GM18868 (cell line): ENCODE measurements at regions not wholly inside any gene's neighbourhood (a gene's known extent, or its start where the extent isn't known, plus 50 kb on each side); places are given as distances from the start of the nearest gene placed in this dataset.

Source experiments
- ATAC-seq: cut with Tn5 transposase; IDR thresholded peaks from one replicate; pipeline ENCODE4 v1.9.1; 2021; ENCODE audit warnings: mild to moderate bottlenecking, moderate library complexity; ENCODE audit not compliant: unreplicated experiment

- ATAC-seq, result no peak
These were observed 112.8 kb upstream of the PSMD7 start for GRCh38 chr16:74183601-74184360.

- ATAC-seq, result no peak
These were observed 126.8 kb upstream of the PSMD7 start for GRCh38 chr16:74169687-74170376.

- ATAC-seq, result no peak
These were observed 127.5 kb upstream of the PSMD7 start for GRCh38 chr16:74169066-74169465.

- ATAC-seq, result no peak
These were observed 128.2 kb upstream of the PSMD7 start for GRCh38 chr16:74168445-74168844.

- no peak for ATAC-seq
These were observed 130.2 kb upstream of the PSMD7 start for GRCh38 chr16:74166456-74166855.

- no peak for ATAC-seq
These were observed 131.0 kb upstream of the PSMD7 start for GRCh38 chr16:74165566-74166080.

GRCh38 chr16:74160759-74161158 is 135.9 kb upstream of the PSMD7 start:
- no peak for ATAC-seq

- no peak for ATAC-seq
These were observed 142.8 kb upstream of the PSMD7 start for GRCh38 chr16:74153773-74154172.

GRCh38 chr16:74146643-74147042 is 150.0 kb upstream of the PSMD7 start:
- ATAC-seq, result no peak

- no peak for ATAC-seq
These were observed 153.4 kb upstream of the PSMD7 start for GRCh38 chr16:74143171-74143570.

GRCh38 chr16:74141015-74141414 is 155.6 kb upstream of the PSMD7 start:
- no peak for ATAC-seq

- ATAC-seq, result no peak
These were observed 156.1 kb upstream of the PSMD7 start for GRCh38 chr16:74140557-74140956.

- no peak for ATAC-seq
These were observed 172.8 kb upstream of the PSMD7 start for GRCh38 chr16:74123826-74124225.

- no peak for ATAC-seq
These were observed 173.4 kb upstream of the PSMD7 start for GRCh38 chr16:74123195-74123594.

GRCh38 chr16:74117798-74118197 is 178.8 kb upstream of the PSMD7 start:
- ATAC-seq, result no peak

- ATAC-seq, result no peak
These were observed 183.1 kb upstream of the PSMD7 start for GRCh38 chr16:74113545-74113944.

GRCh38 chr16:74111456-74111982 is 185.1 kb upstream of the PSMD7 start:
- ATAC-seq, result no peak

- peak; percentile 85 for ATAC-seq
These were observed 188.6 kb upstream of the PSMD7 start for GRCh38 chr16:74107795-74108610.

- no peak for ATAC-seq
These were observed 192.6 kb upstream of the PSMD7 start for GRCh38 chr16:74104022-74104421.

GRCh38 chr16:74101379-74102137 is 195.1 kb upstream of the PSMD7 start:
- no peak for ATAC-seq
